Renal cortex interstitium (tissue), 11 donors: ENCODE measurements at regions not wholly inside any gene's neighbourhood (a gene's known extent, or its start where the extent isn't known, plus 50 kb on each side); places are given as distances from the start of the nearest gene placed in this dataset.

ENCODE experiments used
- DNase-seq, 11 donors: peaks; one replicate each; pipeline ENCODE4 v3.0.0-alpha.2; 2013; ENCODE audit warnings: low read depth in 9 of 11, low spot score in 4 of 11; ENCODE audit errors: extremely low read depth in 1 of 11

DNA sequence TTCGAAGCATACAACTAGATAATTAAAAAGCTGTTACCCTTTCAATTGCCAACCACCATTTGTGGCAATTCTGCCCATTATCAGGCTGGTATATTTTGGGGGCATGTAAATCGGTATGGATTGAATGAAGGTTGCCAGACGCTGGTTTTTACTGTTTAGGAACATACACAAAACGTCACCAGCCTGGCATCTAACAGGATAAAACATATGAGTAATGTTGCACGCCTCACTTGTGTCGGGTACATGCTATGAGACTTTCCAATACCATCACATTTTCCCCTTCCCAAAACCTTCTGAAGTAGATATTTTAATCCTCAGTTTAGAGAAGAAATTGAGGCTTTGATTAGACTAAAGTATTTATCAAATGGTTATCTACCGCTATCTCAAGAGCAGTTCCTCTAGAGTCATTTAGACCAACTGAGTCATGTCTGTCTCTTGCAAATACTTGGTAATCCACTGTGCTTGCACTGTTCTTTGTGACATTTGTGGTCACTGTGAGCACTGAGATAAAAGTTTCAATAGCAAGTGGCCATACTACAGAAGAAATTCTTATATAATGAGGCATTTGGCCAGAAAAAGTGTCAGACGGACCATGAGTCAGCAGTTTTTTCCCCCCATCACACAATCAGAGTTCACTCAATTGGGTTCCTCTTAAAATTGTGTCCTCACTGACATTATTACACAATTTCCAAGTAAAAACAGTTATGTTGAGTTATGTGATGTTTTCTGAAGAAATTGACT, 498.7 kb downstream of the NXPH1 start:
- no peak for DNase-seq

DNA sequence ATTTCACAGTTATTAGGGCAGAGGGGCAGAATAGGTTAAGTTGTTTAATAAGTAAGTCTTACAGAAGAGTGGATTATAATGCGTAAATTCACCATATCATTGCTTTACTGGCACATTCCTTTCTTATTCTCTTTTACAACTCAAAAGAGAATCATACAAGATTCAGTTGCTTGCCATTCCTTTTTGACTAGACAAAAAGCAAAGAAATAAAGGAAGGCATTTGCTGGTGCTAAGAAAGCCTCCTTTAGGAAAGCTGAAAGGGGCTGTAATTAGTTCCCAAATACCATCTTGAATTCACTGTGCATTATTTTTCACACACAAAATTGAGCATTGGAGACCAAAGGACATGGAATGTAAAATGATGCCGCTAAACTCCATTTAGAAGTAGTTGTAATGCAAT, 499.3 kb downstream of the NXPH1 start:
- DNase-seq: no peak

DNA sequence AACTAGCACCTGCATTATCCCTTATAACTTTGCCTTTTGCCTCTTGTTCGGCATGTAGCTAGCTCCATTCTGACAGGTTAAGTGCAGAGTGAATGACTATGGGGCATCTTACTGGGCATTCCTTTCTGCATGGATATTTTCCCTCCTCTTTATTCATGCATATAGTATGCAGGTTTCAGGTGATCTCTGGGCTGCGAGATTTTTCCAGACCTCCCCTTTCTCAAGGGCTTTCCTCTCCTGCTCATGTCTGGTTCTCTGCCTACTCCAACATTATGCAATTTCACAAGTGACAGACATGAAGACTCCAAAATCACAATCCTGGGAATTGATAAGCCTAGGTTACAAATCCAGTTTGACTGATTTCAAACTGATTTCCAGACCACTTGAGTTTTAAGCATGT, 503.8 kb downstream of the NXPH1 start:
- no peak for DNase-seq

DNA sequence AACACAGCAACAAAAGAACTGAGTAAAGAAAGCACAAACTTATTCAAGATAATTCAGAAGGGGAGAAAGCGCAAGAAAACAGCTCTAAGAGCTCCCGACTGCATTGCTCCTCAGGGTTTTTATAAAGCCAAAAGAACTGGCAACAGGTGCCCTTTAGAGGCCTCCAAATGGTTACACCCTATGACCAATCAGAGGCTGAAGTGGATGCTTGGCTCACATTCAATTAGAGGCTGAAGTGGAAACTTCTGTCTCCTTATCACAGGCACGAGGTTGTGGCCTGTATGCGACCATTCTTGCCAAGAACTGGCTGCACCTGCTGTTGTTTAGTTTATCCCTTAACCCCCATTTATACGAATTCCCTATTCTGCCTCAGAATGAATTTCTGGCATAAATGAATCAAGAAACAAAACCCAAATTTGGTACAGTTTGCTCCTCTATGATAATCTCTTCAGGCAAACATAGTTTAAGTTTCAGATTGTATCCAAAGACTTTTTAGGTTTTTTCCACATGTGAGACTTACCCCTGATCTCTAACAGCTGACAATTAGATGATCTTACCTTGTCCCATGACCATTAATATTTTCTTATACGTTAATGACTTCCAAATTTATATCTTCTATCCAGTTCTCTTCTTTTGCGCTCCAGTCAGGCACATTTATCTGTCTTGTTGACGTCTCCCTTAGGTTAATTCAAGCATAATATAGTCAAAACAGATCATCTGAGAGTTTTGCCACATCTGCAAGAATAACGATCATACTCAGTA, 504.8 kb downstream of the NXPH1 start:
- DNase-seq: no peak

DNA sequence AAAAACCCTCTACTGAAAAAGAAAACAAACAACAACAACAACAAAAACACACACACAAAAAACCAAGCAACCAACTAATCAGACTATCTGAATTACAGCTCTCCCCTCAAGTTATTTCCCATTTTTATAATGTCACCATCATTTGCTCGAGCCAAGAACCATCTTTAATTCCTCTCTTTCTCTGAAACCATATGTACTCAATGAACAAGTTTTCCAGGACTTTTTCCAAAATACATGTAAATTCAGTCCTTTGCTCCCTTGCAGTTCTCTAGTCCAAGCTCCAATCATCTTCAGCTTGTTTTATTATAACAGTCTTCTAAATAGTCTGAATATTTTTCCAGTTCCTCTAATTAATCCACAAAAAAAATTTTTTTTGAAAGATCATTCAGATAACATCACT, 506.0 kb downstream of the NXPH1 start:
- DNase-seq: no peak

DNA sequence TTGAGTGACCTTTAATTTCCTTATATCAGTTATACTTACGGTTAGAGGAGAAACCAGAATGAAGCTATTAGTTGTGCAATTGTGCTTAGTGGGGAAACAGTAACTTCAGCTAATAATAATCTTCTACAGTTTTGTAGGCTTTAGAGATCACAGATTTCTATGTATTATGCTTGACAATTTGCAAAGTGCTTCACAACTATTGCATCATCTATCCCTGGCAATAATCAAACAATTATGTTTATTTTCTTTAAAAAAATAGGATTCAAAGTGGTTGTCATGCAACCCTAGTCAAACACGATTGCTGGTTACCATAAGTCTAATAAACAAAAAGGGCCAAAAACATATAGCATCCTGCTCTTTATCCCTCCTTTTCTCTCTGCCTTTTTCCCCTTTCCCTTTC, 530.3 kb downstream of the NXPH1 start:
- DNase-seq: no peak

DNA sequence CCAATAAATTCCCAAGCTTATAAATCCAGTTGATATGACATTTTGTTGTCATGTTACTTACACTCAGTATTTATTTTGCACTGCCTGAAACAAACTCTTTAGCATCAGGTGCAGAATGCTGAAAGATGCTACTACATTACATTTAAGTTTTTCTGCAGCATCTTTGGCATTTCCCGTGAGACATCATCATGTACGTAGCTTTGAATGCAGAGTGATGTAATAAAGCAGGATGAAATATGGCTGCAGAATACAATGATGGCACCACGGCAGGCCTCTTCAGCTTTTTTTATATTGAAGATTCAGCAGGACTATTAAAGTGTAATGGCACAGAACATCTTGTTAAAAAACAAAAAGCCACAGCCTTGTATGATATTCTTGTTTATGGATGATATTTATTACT, 531.8 kb downstream of the NXPH1 start:
- no peak for DNase-seq

DNA sequence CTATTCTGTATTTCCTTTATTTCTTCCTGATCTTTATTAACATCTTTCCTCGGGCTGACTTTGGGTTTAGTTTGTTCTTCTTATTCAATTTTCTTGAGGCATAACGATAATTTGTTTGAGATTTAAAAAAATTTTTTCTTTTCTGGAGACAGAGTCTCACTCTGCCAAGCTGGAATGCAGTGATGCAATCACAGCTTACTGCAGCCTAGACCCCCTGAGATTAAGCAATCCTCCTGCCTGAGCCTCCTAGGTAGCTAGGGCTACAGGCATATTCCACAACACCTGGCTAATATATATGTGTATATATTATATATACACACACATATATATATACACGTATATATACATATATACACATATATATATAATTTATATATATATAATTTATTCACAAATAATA, 540.2 kb downstream of the NXPH1 start:
- no peak for DNase-seq

DNA sequence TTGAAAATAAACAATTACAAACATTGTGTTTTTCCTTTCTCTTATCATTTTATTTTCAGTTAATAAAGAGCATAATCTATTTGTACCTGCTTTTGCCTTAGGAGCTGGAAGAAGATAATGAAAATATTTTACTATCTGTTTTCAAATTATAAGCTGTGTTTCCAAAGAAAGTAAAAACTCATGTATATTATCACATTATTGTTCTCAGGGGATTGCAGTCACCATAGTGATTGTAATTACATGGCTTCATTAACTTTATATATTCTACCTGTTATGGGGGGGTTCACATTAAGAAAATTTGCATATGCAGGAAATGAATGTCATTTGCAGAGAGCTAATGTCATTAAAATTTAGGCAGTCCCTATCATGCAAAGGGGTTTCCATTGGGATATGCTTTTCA, 542.3 kb downstream of the NXPH1 start:
- no peak for DNase-seq

DNA sequence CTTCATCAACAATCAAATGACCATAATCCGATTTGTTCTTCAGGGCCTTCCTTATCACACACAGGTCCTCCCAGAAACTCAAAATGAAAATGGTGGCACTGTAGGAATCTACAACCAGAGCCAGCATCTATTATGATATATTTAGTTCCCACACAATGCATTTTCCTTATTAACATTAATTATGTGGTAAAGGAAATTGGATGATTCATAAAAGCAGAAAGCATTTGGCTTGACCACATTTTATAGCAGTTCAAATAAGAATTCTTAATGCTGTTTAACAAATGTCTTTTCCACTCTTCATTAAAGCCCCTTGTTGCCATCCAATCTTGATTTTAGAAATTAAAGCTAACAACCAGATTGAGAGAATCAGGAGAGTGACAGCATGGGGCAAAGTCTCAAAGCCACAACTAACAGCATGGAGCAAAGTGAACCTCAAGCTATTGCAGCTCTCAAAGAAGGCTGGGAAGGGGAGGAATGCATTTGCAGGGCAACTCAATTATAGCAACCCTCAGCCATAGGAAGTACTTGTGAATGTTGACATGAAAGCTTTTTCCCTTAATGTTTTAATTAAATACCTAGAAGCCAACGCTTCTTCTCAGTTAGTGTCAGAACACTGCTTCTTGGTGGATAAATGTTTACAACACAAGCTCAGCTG, 549.1 kb downstream of the NXPH1 start:
- no peak for DNase-seq

DNA sequence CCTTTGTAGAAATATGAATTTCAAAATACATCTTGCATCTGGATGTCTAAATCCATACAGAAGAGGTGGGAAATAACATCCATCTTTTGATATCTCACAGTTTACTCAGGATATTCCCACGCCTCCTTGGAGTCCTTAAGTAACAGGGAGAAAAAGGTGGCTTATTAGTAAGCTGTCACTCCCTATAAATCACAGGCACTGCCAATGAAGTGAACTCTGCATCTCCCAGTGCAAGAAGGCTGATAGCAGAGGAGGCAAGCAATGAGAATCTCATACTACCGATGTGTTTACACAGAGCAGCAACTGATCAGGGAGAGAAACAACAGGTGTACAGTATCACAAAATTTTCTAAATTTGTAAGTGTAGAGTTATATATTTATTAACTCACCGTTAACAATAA, 551.8 kb downstream of the NXPH1 start:
- DNase-seq: no peak

DNA sequence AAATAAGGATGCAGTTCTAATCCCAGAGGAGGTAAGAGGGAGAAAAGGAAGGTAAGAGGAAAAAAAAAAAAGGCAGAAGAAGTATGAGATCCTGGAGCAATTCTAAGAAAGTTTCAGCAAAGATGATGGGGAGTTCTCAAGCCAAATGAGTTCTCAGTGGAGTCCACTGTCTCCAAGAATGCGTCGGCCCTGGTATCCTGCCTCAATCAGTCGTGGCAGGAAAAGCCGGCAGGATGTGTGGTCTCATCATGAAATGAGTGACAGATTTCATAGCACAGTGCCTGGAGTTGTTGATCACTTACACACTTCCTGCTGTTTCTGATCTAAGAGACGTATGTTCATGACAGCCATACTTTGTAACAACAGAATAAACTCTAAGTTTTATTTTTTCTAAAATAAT, 554.9 kb downstream of the NXPH1 start:
- no peak for DNase-seq

DNA sequence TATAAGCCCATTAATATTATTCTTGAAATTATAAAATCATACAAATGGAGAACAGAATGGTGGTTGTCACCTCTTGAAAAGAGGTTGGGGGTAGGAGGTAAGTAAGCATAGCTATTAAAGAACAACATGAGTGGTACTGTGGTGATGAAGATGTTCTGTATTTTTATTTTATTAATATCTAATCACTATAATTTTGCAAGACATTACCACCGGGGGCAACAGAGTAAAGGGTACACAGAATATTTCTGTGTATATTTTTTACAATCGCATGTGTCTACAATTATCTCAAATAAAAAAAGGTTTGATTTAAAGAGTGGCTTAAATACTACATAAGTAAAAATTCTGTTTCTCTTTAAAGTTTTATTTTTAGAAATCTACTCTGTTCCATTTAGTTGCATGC, 557.8 kb downstream of the NXPH1 start:
- DNase-seq: no peak

DNA sequence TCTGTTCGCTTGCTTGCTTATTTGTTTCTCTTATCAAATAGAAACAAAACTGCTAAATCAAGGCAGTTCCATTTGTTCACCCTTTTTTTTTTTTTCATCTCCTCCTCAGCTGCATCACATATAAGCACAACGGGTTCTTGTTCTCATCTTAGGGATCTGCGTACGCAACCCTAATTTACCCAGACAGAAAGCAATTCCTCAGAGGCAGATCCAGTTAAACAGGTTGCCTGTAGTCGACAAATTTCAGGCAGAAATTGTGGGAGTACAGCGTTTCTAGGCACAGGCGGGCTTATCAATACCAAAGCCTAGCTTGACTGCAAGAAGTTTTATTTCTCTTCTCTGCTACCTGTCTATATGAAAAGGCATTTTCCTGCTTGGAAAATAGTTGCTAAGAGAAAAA, 565.4 kb downstream of the NXPH1 start:
- no peak for DNase-seq

DNA sequence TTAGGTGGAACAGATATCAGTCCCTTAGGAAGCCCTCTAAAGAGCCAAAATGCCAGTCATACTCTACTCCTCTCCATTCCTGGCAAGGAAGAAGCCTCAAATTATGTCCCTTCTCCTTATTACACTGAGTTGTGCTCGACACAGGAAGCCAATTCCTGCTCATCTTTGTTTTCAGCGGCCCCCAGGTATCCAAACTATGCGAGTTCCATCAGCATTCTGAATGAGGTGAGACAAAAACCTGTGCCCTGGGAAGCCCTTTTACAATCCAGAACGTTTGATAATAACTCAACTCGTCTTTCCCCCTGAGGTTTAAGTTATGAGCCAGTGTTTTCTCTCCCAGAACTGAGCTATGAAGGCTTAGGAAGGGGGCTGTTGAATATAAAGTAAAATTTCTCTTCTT, 580.5 kb downstream of the NXPH1 start:
- no peak for DNase-seq

DNA sequence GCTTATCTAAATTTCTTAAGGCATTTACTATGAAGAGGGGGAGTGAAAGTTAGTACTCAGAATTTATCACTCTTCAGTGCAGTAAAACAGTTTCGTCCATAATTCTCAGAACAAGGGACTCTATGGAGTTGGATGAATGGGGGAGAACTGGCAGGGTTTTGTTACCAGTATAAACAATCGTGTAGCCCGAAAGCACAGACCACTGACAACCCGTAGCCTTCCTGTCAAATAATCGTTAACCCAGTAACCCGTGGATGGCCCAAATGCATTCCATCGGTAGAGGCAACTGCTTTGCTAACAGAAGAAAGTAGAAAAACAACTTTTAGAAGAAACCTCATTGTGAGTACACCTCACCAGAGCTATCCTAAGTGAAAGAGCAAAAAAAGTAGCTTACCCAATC, 583.9 kb downstream of the NXPH1 start:
- peak; percentile 41 to 80 (median 58) for DNase-seq

DNA sequence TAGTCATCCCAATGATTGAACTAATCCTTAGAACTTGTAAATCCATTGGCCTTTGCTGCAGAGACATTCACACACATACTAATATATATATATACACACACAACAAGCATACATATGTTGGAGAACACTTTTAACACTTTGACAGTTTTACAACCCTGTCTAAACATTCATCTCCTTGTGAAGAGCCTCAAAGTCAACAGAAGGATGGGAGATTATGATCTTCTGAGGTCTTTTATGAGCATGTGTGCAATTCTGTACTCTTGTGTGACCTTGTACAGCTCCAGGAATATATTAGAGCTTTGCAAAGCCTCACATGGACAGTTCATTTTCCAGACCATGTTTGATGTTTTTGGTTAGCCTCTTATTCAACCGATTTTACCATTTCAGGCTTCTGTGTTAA, 589.0 kb downstream of the NXPH1 start:
- peak in 1 of 11 donors; percentile 12 for DNase-seq

DNA sequence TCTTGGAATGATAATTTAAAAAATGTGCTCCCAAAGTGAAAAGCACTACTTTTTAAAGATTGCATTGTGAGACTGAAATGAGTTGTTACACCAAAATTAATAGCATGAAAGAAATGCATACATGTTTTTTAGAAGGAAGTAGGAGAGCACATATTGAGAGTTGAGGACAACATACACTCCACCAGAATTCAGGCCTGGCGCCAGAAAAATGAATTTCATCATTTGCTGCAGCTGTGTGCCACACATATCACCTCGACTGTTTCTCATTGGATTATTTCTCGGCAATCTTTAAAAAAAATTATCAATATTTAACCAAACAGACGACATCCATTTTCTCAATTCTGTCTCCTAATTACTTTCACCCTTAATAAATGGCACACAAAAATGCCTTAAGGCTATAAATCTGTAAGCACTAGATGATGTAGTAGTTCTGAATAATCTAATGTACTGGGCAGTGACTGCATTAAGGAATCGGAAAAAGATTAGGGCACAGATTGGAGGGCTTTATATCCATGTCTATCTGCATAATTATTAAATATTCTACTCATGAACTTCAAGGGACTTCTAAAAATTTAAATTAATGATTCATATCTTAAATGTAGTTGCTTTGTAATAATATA, 590.4 kb downstream of the NXPH1 start:
- DNase-seq: no peak

DNA sequence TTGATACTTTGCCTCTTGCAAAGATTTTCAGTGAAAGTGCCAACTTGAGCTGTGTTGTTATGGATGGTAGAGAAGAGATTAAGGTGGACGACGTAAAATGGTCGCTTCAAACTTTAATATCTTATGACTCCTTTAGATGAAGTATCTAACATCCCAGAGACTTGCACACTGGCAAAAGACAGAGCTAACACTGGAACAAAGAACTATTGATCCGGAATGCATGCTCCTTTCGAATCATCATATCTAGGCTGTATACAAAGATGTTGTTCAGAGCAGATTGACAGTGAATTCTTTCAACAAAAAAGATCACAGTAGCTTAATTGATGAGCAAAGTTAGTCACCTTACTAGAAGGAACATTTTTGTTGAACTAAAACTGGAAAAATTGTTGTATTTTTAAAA, 592.7 kb downstream of the NXPH1 start:
- DNase-seq: no peak

DNA sequence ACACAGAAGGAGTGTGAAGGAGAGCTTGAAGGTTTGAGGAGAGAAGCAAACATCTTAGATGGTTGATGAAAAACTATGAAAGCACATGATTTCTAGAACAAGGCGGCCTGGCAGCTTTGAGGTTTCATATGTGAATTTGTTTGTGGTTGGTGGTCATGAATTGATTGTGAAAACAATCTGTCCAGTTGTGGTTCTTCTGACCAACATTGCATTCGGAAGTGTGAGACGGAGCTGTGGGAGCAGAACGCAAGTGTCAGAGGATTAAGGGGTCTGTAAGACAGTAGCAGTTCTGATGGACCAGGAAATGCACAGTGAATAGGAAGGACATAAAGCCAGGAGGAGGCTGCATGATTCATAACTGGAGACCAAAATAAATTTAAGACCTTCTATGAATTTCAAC, 594.6 kb downstream of the NXPH1 start:
- no peak for DNase-seq
